Liver (tissue), 8 donors: ENCODE measurements at regions not wholly inside any gene's neighbourhood (a gene's known extent, or its start where the extent isn't known, plus 50 kb on each side); places are given as distances from the start of the nearest gene placed in this dataset.

Source experiments
- DNase-seq: peaks from one replicate; pipeline ENCODE4 v3.0.0-alpha.2; 2017; ENCODE audit warnings: low spot score
- H3K27ac ChIP-seq, 2 donors: one replicate each; pipeline ENCODE4 v1.7.0; 2013; ENCODE audit warnings: inconsistent platforms in 2 of 2, low read length in 2 of 2, control low read depth in 1 of 2, low read depth in 1 of 2, mild to moderate bottlenecking in 1 of 2
- H3K27me3 ChIP-seq, 4 donors: one replicate each; pipeline versions ENCODE4 v1.6.1 to v1.7.0; 2013; ENCODE audit warnings: low read length in 3 of 4, inconsistent platforms in 1 of 4, mild to moderate bottlenecking in 1 of 4, moderate library complexity in 1 of 4; ENCODE audit not compliant: control insufficient read depth in 4 of 4, insufficient read depth in 4 of 4
- H3K36me3 ChIP-seq, 4 donors: one replicate each; pipeline versions ENCODE4 v1.6.1 to v1.7.0; 2013; ENCODE audit warnings: low read length in 3 of 4, mild to moderate bottlenecking in 3 of 4, low read depth in 1 of 4, moderate library complexity in 1 of 4; ENCODE audit not compliant: control insufficient read depth in 4 of 4, insufficient read depth in 3 of 4
- H3K4me1 ChIP-seq, 4 donors: one replicate each; pipeline versions ENCODE4 v1.6.1 to v1.7.0; 2013; ENCODE audit warnings: low read length in 3 of 4, mild to moderate bottlenecking in 3 of 4, moderate library complexity in 1 of 4; ENCODE audit not compliant: control insufficient read depth in 4 of 4, insufficient read depth in 4 of 4
- H3K4me3 ChIP-seq, 3 donors: one replicate each; pipeline versions ENCODE4 v1.6.1 to v1.7.0; 2013; ENCODE audit warnings: low read length in 3 of 3, control low read depth in 1 of 3, low read depth in 1 of 3, mild to moderate bottlenecking in 1 of 3
- H3K9ac ChIP-seq, 2 donors: one replicate each; pipeline ENCODE4 v1.7.0; 2013; ENCODE audit warnings: low read length in 2 of 2, mild to moderate bottlenecking in 2 of 2, moderate library complexity in 2 of 2, control low read depth in 1 of 2, low read depth in 1 of 2
- H3K9me3 ChIP-seq, 4 donors: one replicate each; pipeline versions ENCODE4 v1.6.1 to v1.7.0; 2013; ENCODE audit warnings: low read length in 3 of 4; ENCODE audit not compliant: control insufficient read depth in 4 of 4
- ATF3 ChIP-seq: IDR thresholded peaks from 2 replicates; pipeline ENCODE4 v1.6.1; 2016; ENCODE audit warnings: antibody characterized with exemption
- CTCF ChIP-seq: fragments of 150-350 bp; IDR thresholded peaks from 2 replicates; pipeline ENCODE4 v1.5.1; 2017; ENCODE audit warnings: improper control_type of control experiment, low read depth, low read length; ENCODE audit not compliant: missing input control
- EGR1 ChIP-seq, 2 donors: IDR thresholded peaks; 2 replicates each; pipeline ENCODE4 v1.6.1; 2016 to 2018; ENCODE audit warnings: antibody characterized with exemption in 2 of 2, low read depth in 2 of 2
- FOXA1 ChIP-seq: IDR thresholded peaks from 2 replicates; pipeline ENCODE4 v1.6.1; 2016; ENCODE audit warnings: antibody characterized with exemption
- FOXA2 ChIP-seq: IDR thresholded peaks from 2 replicates; pipeline ENCODE4 v1.6.1; 2016; ENCODE audit warnings: antibody characterized with exemption
- GABPA ChIP-seq, 2 donors: IDR thresholded peaks in 1 of 2; conservative IDR thresholded peaks in 1 of 2; 2 replicates each; pipeline ENCODE4 v1.6.1; 2016; ENCODE audit warnings: antibody characterized with exemption in 2 of 2, mild to moderate bottlenecking in 1 of 2, moderate library complexity in 1 of 2
- HNF4A ChIP-seq, 2 donors: conservative IDR thresholded peaks; 2 replicates each; pipeline ENCODE4 v1.6.1; 2016; ENCODE audit warnings: antibody characterized with exemption in 2 of 2, mild to moderate bottlenecking in 2 of 2
- HNF4G ChIP-seq: IDR thresholded peaks from 2 replicates; pipeline ENCODE4 v1.6.1; 2016; ENCODE audit warnings: antibody characterized with exemption
- JUND ChIP-seq, 2 donors: IDR thresholded peaks; 2 replicates each; pipeline ENCODE4 v1.6.1; 2016; ENCODE audit warnings: antibody characterized with exemption in 2 of 2
- NR2F2 ChIP-seq: IDR thresholded peaks from 2 replicates; pipeline ENCODE4 v1.6.1; 2016; ENCODE audit warnings: antibody characterized with exemption
- SP1 ChIP-seq: IDR thresholded peaks from 2 replicates; pipeline ENCODE4 v1.6.1; 2018; ENCODE audit warnings: antibody characterized with exemption, mild to moderate bottlenecking
- YY1 ChIP-seq: IDR thresholded peaks from 2 replicates; pipeline ENCODE4 v1.6.1; 2016; ENCODE audit warnings: antibody characterized with exemption, mild to moderate bottlenecking
- ZBTB33 ChIP-seq: IDR thresholded peaks from 2 replicates; pipeline ENCODE4 v1.6.1; 2016; ENCODE audit warnings: antibody characterized with exemption
- WGBS: extraction: QIAGEN DNeasy Blood & Tissue Kit; methylation state at CpG from one replicate; pipeline ENCODE4 v1.1.7; 2013; 5-methylcytosine and 5-hydroxymethylcytosine counted together
- donor health status: healthy.
- donor health status: healthy.
- donor health status: healthy.
- donor health status: healthy.
- donor health status: healthy.

- Histone ChIP-seq H3K36me3 (no peaks in the 10 kb centered on the region), H3K27ac (no peak overlapping the region), H3K4me3 (no peak overlapping the region), H3K27me3 (peaks cover 0 to 2% (median 0%) of the 10 kb centered on the region in 4 donors), H3K9ac (no peak overlapping the region), H3K4me1 (no peaks in the 10 kb centered on the region), H3K9me3 (no peaks in the 10 kb centered on the region)
- TF ChIP-seq FOXA1 = no peak
- TF ChIP-seq EGR1 (IDR thresholded peaks at IDR 0.05; ENCODE audit: low read depth in 2 of 2) = no peak
- no peak for TF ChIP-seq YY1
- no peak for TF ChIP-seq ATF3
- no peak for TF ChIP-seq ZBTB33
- TF ChIP-seq SP1 = no peak
- no peak for TF ChIP-seq HNF4A (conservative IDR thresholded peaks at IDR 0.05)
- TF ChIP-seq GABPA (IDR thresholded peaks at IDR 0.05 in 1 of 2, conservative IDR thresholded peaks at IDR 0.05 in 1 of 2) = no peak
- TF ChIP-seq FOXA2 = no peak
- DNase-seq = no peak
- 72% methylated on average over 5 of the region's 5 CpGs for WGBS
Observed at GRCh38 chr20:60528141-60528540, 569.9 kb downstream of the CDH26 start.

- Histone ChIP-seq H3K27ac (no peak overlapping the region), H3K9ac (no peak overlapping the region), H3K4me3 (no peak overlapping the region), H3K4me1 (no peaks in the 10 kb centered on the region), H3K27me3 (peaks cover 0 to 2% (median 0%) of the 10 kb centered on the region in 4 donors), H3K9me3 (no peaks in the 10 kb centered on the region), H3K36me3 (no peaks in the 10 kb centered on the region)
- WGBS = 69% methylated on average over 5 of the region's 5 CpGs
- TF ChIP-seq HNF4G (no peak), EGR1 (IDR thresholded peaks at IDR 0.05; ENCODE audit: low read depth in 2 of 2) (no peak), YY1 (no peak), FOXA1 (no peak), CTCF (no peak), NR2F2 (no peak), SP1 (no peak), JUND (IDR thresholded peaks at IDR 0.05) (no peak), HNF4A (conservative IDR thresholded peaks at IDR 0.05) (no peak)
- DNase-seq = no peak
Observed at GRCh38 chr20:60529149-60529548, 570.9 kb downstream of the CDH26 start.

- WGBS = 52% methylated on average over 3 of the region's 3 CpGs
- TF ChIP-seq FOXA2 (no peak), EGR1 (IDR thresholded peaks at IDR 0.05; ENCODE audit: low read depth in 2 of 2) (no peak), HNF4A (conservative IDR thresholded peaks at IDR 0.05) (no peak), CTCF (no peak), YY1 (no peak)
- no peak overlapping the region for H3K4me3 ChIP-seq
Observed at GRCh38 chr20:60535211-60535610, 577.0 kb downstream of the CDH26 start.

More at GRCh38 chr20:60535211-60535610, 577.0 kb downstream of the CDH26 start:
- Histone ChIP-seq H3K27me3 (no peaks in the 10 kb centered on the region), H3K9ac (no peak overlapping the region), H3K4me1 (no peaks in the 10 kb centered on the region), H3K27ac (no peak overlapping the region), H3K36me3 (no peaks in the 10 kb centered on the region), H3K9me3 (no peaks in the 10 kb centered on the region)
- no peak for DNase-seq
